ENCODE measurements at regions not wholly inside any gene's neighbourhood (a gene's known extent, or its start where the extent isn't known, plus 50 kb on each side); places are given as distances from the start of the nearest gene placed in this dataset.

DNA sequence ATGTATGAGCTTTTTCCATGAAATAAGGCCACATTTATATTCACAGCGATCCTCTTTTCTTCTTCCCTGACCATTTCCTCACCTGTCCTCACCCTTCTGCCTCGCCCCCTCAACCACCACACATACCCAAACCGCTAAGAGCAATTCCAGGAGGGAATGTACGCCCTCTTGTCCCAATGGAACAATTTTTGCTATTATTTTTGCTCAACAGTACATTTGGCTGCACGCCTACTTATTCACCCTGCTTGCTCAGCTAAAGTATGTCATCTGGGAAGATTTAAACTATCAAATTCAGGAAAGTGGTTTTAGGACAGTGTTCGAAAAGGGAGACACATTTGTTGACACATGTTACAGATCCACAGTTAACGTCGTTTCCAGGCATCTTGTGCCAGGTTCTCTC is 252.7 kb downstream of the NEBL start:
- H3K4me3 ChIP-seq (ENCODE audit: insufficient read depth, low read depth, low read length) = no peak overlapping the region
- dilution Hi-C loops (cut with HindIII; ENCODE audit: low sequenced_read_pairs, unreplicated experiment) = no loop called here
- H3K4ac ChIP-seq (ENCODE audit: low read depth, low read length) = no peak overlapping the region
- no peak for ATAC-seq (ENCODE audit: low read depth)
- no peak overlapping the region for H3K4me2 ChIP-seq (ENCODE audit: low read depth, low read length)
- H3K4me1 ChIP-seq (ENCODE audit: control insufficient read depth, insufficient read depth, low read length) = no peaks in the 10 kb centered on the region
- H2BK15ac ChIP-seq (ENCODE audit: low read depth, low read length) = no peak overlapping the region
- intact Hi-C loops (cut with micrococcal nuclease) = no loop called here
- H2AK9ac ChIP-seq (replicated peaks; ENCODE audit: low read depth, low read length, poor library complexity) = no peak overlapping the region
- BruUV-seq (replicated peaks) = no TSS peak
- DNase-seq = no peak
- no peaks in the 10 kb centered on the region for H3K27me3 ChIP-seq (ENCODE audit: control insufficient read depth, insufficient read depth, low read length)
- H3K79me1 ChIP-seq (ENCODE audit: low read depth in 1 of 2, low read length in 2 of 2) = no peaks in the 10 kb centered on the region
- H2AK5ac ChIP-seq (ENCODE audit: low read depth, low read length) = no peak overlapping the region
- no peak overlapping the region for H3K56ac ChIP-seq (ENCODE audit: extremely low read depth, insufficient read depth, low read length)
- H2BK20ac ChIP-seq (ENCODE audit: low read depth, low read length) = no peak overlapping the region
- no peak overlapping the region for H2BK5ac ChIP-seq (ENCODE audit: low read depth, low read length, poor library complexity, severe bottlenecking)
- H2BK120ac ChIP-seq (ENCODE audit: low read depth, low read length) = no peak overlapping the region
- ChIA-PET CTCF (no interaction called here), POLR2A (ENCODE audit: unreplicated experiment) (no interaction called here)
- H3K27ac ChIP-seq (ENCODE audit: insufficient read depth, low read length) = no peak overlapping the region
- H3K18ac ChIP-seq (ENCODE audit: low read depth, low read length) = no peak overlapping the region
- peaks cover 11% of the 10 kb centered on the region for H3K9me3 ChIP-seq (ENCODE audit: control insufficient read depth, insufficient read depth, low read length)
- no peak overlapping the region for H2AFZ ChIP-seq (replicated peaks; ENCODE audit: low read length, poor library complexity)
- H4K8ac ChIP-seq (ENCODE audit: low read depth in 2 of 2, low read length in 2 of 2) = no peak overlapping the region
- TF ChIP-seq, protein P1, sequence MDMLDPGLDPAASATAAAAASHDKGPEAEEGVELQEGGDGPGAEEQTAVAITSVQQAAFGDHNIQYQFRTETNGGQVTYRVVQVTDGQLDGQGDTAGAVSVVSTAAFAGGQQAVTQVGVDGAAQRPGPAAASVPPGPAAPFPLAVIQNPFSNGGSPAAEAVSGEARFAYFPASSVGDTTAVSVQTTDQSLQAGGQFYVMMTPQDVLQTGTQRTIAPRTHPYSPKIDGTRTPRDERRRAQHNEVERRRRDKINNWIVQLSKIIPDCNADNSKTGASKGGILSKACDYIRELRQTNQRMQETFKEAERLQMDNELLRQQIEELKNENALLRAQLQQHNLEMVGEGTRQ (IDR thresholded peaks at IDR 0.05; ENCODE audit: low read depth, low read length) = no peak
- TF ChIP-seq NFE2L2 (IDR thresholded peaks at IDR 0.05; ENCODE audit: low read depth, low read length) (no peak), SMC3 (IDR thresholded peaks at IDR 0.05; ENCODE audit: low read depth, low read length) (no peak), MAZ (IDR thresholded peaks at IDR 0.05; ENCODE audit: borderline replicate concordance, low read depth, low read length) (no peak), MAFK (IDR thresholded peaks at IDR 0.05; ENCODE audit: low read depth, low read length) (no peak), RAD21 (IDR thresholded peaks at IDR 0.05; ENCODE audit: low read length) (no peak)
- TF ChIP-seq, protein P2, sequence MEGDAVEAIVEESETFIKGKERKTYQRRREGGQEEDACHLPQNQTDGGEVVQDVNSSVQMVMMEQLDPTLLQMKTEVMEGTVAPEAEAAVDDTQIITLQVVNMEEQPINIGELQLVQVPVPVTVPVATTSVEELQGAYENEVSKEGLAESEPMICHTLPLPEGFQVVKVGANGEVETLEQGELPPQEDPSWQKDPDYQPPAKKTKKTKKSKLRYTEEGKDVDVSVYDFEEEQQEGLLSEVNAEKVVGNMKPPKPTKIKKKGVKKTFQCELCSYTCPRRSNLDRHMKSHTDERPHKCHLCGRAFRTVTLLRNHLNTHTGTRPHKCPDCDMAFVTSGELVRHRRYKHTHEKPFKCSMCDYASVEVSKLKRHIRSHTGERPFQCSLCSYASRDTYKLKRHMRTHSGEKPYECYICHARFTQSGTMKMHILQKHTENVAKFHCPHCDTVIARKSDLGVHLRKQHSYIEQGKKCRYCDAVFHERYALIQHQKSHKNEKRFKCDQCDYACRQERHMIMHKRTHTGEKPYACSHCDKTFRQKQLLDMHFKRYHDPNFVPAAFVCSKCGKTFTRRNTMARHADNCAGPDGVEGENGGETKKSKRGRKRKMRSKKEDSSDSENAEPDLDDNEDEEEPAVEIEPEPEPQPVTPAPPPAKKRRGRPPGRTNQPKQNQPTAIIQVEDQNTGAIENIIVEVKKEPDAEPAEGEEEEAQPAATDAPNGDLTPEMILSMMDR (conservative IDR thresholded peaks at IDR 0.05; ENCODE audit: low read depth, low read length) = no peak
- no peak overlapping the region for H3K23ac ChIP-seq (ENCODE audit: low read depth, low read length)
- no peaks in the 10 kb centered on the region for H3K9me1 ChIP-seq (ENCODE audit: insufficient read depth, low read length)
- H3K9ac ChIP-seq (ENCODE audit: low read depth, low read length) = no peak overlapping the region
- in situ Hi-C loops (cut with MboI; ENCODE audit: low sequenced_read_pairs) = no loop called here
- no peak overlapping the region for H4K5ac ChIP-seq (ENCODE audit: low read depth, low read length)
- no peaks in the 10 kb centered on the region for H4K20me1 ChIP-seq (ENCODE audit: insufficient read depth, low read length)
- no peak overlapping the region for H4K91ac ChIP-seq (ENCODE audit: insufficient read depth, low read depth, low read length)
- 48% methylated on average over 4 of the region's 8 CpGs; no CpG with 5 or more reads in 1 of the 2 experiments for WGBS, 2 experiments (ENCODE audit: extremely low coverage in 2 of 2, insufficient read length in 1 of 2)
- H3K14ac ChIP-seq (replicated peaks; ENCODE audit: low read depth, low read length) = no peak overlapping the region
- no peaks in the 10 kb centered on the region for H3K36me3 ChIP-seq (ENCODE audit: control insufficient read depth, insufficient read depth, low read length)

Measured in IMR-90 (cell line).